GM23338 (cell line): ENCODE measurements at regions not wholly inside any gene's neighbourhood (a gene's known extent, or its start where the extent isn't known, plus 50 kb on each side); places are given as distances from the start of the nearest gene placed in this dataset.

Source experiments
- ATAC-seq: fragments of 200-7000 bp; cut with Tn5 transposase; 3 replicates; pipeline ENCODE4 v1.9.1; 2020
- DNase-seq: peaks from one replicate; pipeline ENCODE4 v3.0.0-alpha.2; 2015; ENCODE audit warnings: low spot score
- H2AFZ ChIP-seq: fragments of 200-600 bp; sonication (generic); 2 replicates; pipeline ENCODE4 v1.8.0; 2016; ENCODE audit warnings: antibody characterized with exemption, mild to moderate bottlenecking, moderate library complexity
- H3F3A ChIP-seq: fragments of 200-600 bp; sonication (generic); replicated peaks from 2 replicates; pipeline ENCODE4 v1.8.0; 2017; ENCODE audit warnings: antibody characterized with exemption, mixed run types, low read depth
- H3K27ac ChIP-seq: fragments of 200-600 bp; sonication (generic); 2 replicates; pipeline ENCODE4 v1.6.1; 2016; ENCODE audit warnings: low read depth
- H3K27me3 ChIP-seq: fragments of 200-600 bp; sonication (generic); 2 replicates; pipeline ENCODE4 v1.8.0; 2016; ENCODE audit warnings: mild to moderate bottlenecking, mixed run types, moderate library complexity; ENCODE audit not compliant: insufficient read depth
- H3K36me3 ChIP-seq: fragments of 200-600 bp; sonication (generic); 2 replicates; pipeline ENCODE4 v1.8.0; 2016; ENCODE audit warnings: mild to moderate bottlenecking; ENCODE audit not compliant: insufficient read depth
- H3K4me1 ChIP-seq: fragments of 200-600 bp; sonication (generic); 2 replicates; pipeline ENCODE4 v1.8.0; 2016; ENCODE audit warnings: mild to moderate bottlenecking, moderate library complexity; ENCODE audit not compliant: insufficient read depth
- H3K4me2 ChIP-seq: fragments of 200-600 bp; sonication (generic); 2 replicates; pipeline ENCODE4 v1.7.1; 2017; ENCODE audit warnings: mixed run types
- H3K4me3 ChIP-seq: fragments of 200-600 bp; sonication (generic); 2 replicates; pipeline ENCODE4 v1.6.1; 2016; ENCODE audit warnings: mixed run types
- H3K79me2 ChIP-seq: fragments of 200-600 bp; sonication (generic); replicated peaks from 2 replicates; pipeline ENCODE4 v1.8.0; 2017; ENCODE audit warnings: mild to moderate bottlenecking; ENCODE audit not compliant: insufficient read depth
- H3K9me2 ChIP-seq: fragments of 200-600 bp; sonication (generic); 2 replicates; pipeline ENCODE4 v1.8.0; 2017; ENCODE audit not compliant: insufficient read depth
- H4K20me1 ChIP-seq: fragments of 200-600 bp; sonication (generic); replicated peaks from 2 replicates; pipeline ENCODE4 v1.8.0; 2017; ENCODE audit warnings: mild to moderate bottlenecking; ENCODE audit not compliant: insufficient read depth
- H3K27ac Mint-ChIP-seq: 2 replicates; pipeline ENCODE4 v1.8.0; 2020; ENCODE audit warnings: inconsistent platforms, mild to moderate bottlenecking, moderate library complexity, mixed read lengths
- H3K27me3 Mint-ChIP-seq: 3 replicates; pipeline ENCODE4 v1.8.0; 2022; ENCODE audit warnings: low read depth, mild to moderate bottlenecking, moderate library complexity, mixed read lengths, inconsistent platforms; ENCODE audit not compliant: insufficient read depth, poor library complexity
- H3K36me3 Mint-ChIP-seq: 3 replicates; pipeline ENCODE4 v1.8.0; 2021; ENCODE audit warnings: low read depth, mild to moderate bottlenecking, inconsistent platforms, moderate library complexity, mixed read lengths
- H3K4me1 Mint-ChIP-seq: 3 replicates; pipeline ENCODE4 v1.8.0; 2020; ENCODE audit warnings: mild to moderate bottlenecking, inconsistent platforms, mixed read lengths
- H3K4me3 Mint-ChIP-seq: 3 replicates; pipeline ENCODE4 v1.8.0; 2021; ENCODE audit warnings: moderate library complexity, mild to moderate bottlenecking, inconsistent platforms, mixed read lengths
- H3K9me3 Mint-ChIP-seq: 3 replicates; pipeline ENCODE4 v1.8.0; 2020; ENCODE audit warnings: moderate library complexity, mild to moderate bottlenecking, inconsistent platforms, mixed read lengths
- CTCF ChIP-seq, 2 experiments: fragments of 200-600 bp in 1 of 2; sonication (generic) in 1 of 2; conservative IDR thresholded peaks; 2 replicates each; pipeline versions ENCODE4 v1.5.1 to v1.6.1; 2016 to 2017; ENCODE audit warnings: antibody characterized with exemption in 2 of 2, low read depth in 2 of 2, mild to moderate bottlenecking in 2 of 2, moderate library complexity in 1 of 2
- ETS1 ChIP-seq: IDR thresholded peaks from 2 replicates; pipeline ENCODE4 v1.6.1; 2016; ENCODE audit warnings: antibody characterized with exemption
- EZH2 ChIP-seq: fragments of 200-600 bp; sonication (generic); IDR thresholded peaks from one replicate; pipeline ENCODE4 v1.8.0; 2017; ENCODE audit warnings: antibody characterized with exemption, mild to moderate bottlenecking, low read depth; ENCODE audit not compliant: unreplicated experiment
- EZH2phosphoT487 ChIP-seq: fragments of 200-600 bp; sonication (generic); IDR thresholded peaks from one replicate; pipeline ENCODE4 v1.8.1; 2018; ENCODE audit warnings: antibody characterized with exemption; ENCODE audit not compliant: unreplicated experiment
- JUNB ChIP-seq: IDR thresholded peaks from one replicate; pipeline ENCODE4 v1.6.1; 2016; ENCODE audit warnings: antibody characterized with exemption; ENCODE audit not compliant: unreplicated experiment
- POLR2AphosphoS5 ChIP-seq: IDR thresholded peaks from 2 replicates; pipeline ENCODE4 v1.6.1; 2016; ENCODE audit warnings: antibody characterized with exemption, low read depth
- REST ChIP-seq: IDR thresholded peaks from one replicate; pipeline ENCODE4 v1.6.1; 2018; ENCODE audit warnings: antibody characterized with exemption; ENCODE audit not compliant: unreplicated experiment
- STAT1 ChIP-seq: IDR thresholded peaks from one replicate; pipeline ENCODE4 v1.6.1; 2016; ENCODE audit warnings: antibody characterized with exemption; ENCODE audit not compliant: unreplicated experiment
- ZNF114 ChIP-seq: fragments of 250-450 bp; sonication (Bioruptor Pico); IDR thresholded peaks from 2 replicates; pipeline ENCODE4 v1.5.0; 2020; ENCODE audit warnings: mild to moderate bottlenecking, moderate library complexity
- ZNF462 ChIP-seq: fragments of 250-450 bp; sonication (Bioruptor Pico); IDR thresholded peaks from 2 replicates; pipeline ENCODE4 v1.5.0; 2020; ENCODE audit warnings: mild to moderate bottlenecking, moderate library complexity

GRCh38 chr1:96565546-96565945 lies 156.0 kb upstream of the PTBP2 start (continued):
- TF ChIP-seq ZNF114 (no peak), ETS1 (no peak), EZH2phosphoT487 (no peak), EZH2 (no peak), JUNB (no peak), CTCF (conservative IDR thresholded peaks at IDR 0.05; ENCODE audit: low read depth in 2 of 2) (no peak)

- ATAC-seq (no peak), DNase-seq (no peak)
- Histone ChIP-seq H3K4me1 (no peaks in the 10 kb centered on the region), H3K36me3 (no peaks in the 10 kb centered on the region), H3K79me2 (no peaks in the 10 kb centered on the region), H4K20me1 (no peaks in the 10 kb centered on the region), H3K9me2 (peaks cover 9% of the 10 kb centered on the region; the same call in 1 of the 2 replicates), H3K27ac (no peak overlapping the region), H2AFZ (no peak overlapping the region), H3F3A (no peaks in the 10 kb centered on the region), H3K4me3 (no peak overlapping the region), H3K27me3 (no peaks in the 10 kb centered on the region), H3K4me2 (no peak overlapping the region)
- peaks cover 4% of the 10 kb centered on the region for H3K27me3 Mint-ChIP-seq
- H3K4me1 Mint-ChIP-seq, result peaks cover 13% of the 10 kb centered on the region
- peaks cover 10% of the 10 kb centered on the region for H3K36me3 Mint-ChIP-seq
- no peak overlapping the region for H3K4me3 Mint-ChIP-seq
- peaks cover 7% of the 10 kb centered on the region; the same call in 2 of the 3 replicates for H3K9me3 Mint-ChIP-seq
- no peak overlapping the region for H3K27ac Mint-ChIP-seq
- no peak for TF ChIP-seq JUNB
- TF ChIP-seq ETS1, result no peak
- no peak for TF ChIP-seq POLR2AphosphoS5
- TF ChIP-seq ZNF462 (CRISPR knock-in tag), result no peak
- no peak for TF ChIP-seq ZNF114
- TF ChIP-seq REST, result no peak
- TF ChIP-seq STAT1, result no peak
Observed at GRCh38 chr1:96568639-96569038, 152.9 kb upstream of the PTBP2 start.
